ENCODE measurements at regions not wholly inside any gene's neighbourhood (a gene's known extent, or its start where the extent isn't known, plus 50 kb on each side); places are given as distances from the start of the nearest gene placed in this dataset.
A peak's percentile ranks its signal among the peaks of the same experiment; 100 is the strongest.

GRCh38 chr5:168172760-168173223 is 118.7 kb upstream of the WWC1 start:
- no peak overlapping the region for H3K4me3 ChIP-seq (ENCODE audit: low read depth, low read length)
- no peaks in the 10 kb centered on the region for H3K36me3 ChIP-seq
- no peaks in the 10 kb centered on the region for H3K9me3 ChIP-seq
- H3K4me1 ChIP-seq, result no peaks in the 10 kb centered on the region
- TF ChIP-seq CTCF (IDR thresholded peaks at IDR 0.05; ENCODE audit: low read depth, low read length), result no peak
- no peak for DNase-seq
- no peaks in the 10 kb centered on the region for H3K27me3 ChIP-seq

- Histone ChIP-seq H3K9me3 (no peaks in the 10 kb centered on the region), H3K27me3 (no peaks in the 10 kb centered on the region), H3K4me3 (ENCODE audit: low read depth, low read length) (no peak overlapping the region), H3K4me1 (peaks cover 9% of the 10 kb centered on the region), H3K36me3 (no peaks in the 10 kb centered on the region)
- DNase-seq, result no peak
- TF ChIP-seq CTCF (IDR thresholded peaks at IDR 0.05; ENCODE audit: low read depth, low read length), result no peak
These were observed 117.1 kb upstream of the WWC1 start for GRCh38 chr5:168174376-168174775.

- H3K36me3 ChIP-seq, result no peaks in the 10 kb centered on the region
- DNase-seq, result no peak
- no peaks in the 10 kb centered on the region for H3K9me3 ChIP-seq
- no peak overlapping the region for H3K4me3 ChIP-seq (ENCODE audit: low read depth, low read length)
- peaks cover 9% of the 10 kb centered on the region for H3K4me1 ChIP-seq
- TF ChIP-seq CTCF (IDR thresholded peaks at IDR 0.05; ENCODE audit: low read depth, low read length), result no peak
- H3K27me3 ChIP-seq, result no peaks in the 10 kb centered on the region
These were observed 115.2 kb upstream of the WWC1 start for GRCh38 chr5:168176251-168176650.

GRCh38 chr5:168176941-168177340 is 114.5 kb upstream of the WWC1 start:
- Histone ChIP-seq H3K9me3 (no peaks in the 10 kb centered on the region), H3K4me3 (ENCODE audit: low read depth, low read length) (no peak overlapping the region), H3K27me3 (no peaks in the 10 kb centered on the region), H3K36me3 (no peaks in the 10 kb centered on the region), H3K4me1 (peaks cover 9% of the 10 kb centered on the region)
- DNase-seq, result no peak
- no peak for TF ChIP-seq CTCF (IDR thresholded peaks at IDR 0.05; ENCODE audit: low read depth, low read length)

GRCh38 chr5:168177831-168178450 is 113.5 kb upstream of the WWC1 start:
- no peak overlapping the region for H3K4me3 ChIP-seq (ENCODE audit: low read depth, low read length)
- peaks cover 9% of the 10 kb centered on the region for H3K4me1 ChIP-seq
- DNase-seq, result peak; percentile 83
- no peaks in the 10 kb centered on the region for H3K36me3 ChIP-seq
- H3K9me3 ChIP-seq, result no peaks in the 10 kb centered on the region
- TF ChIP-seq CTCF (IDR thresholded peaks at IDR 0.05; ENCODE audit: low read depth, low read length), result peak; percentile 66
- H3K27me3 ChIP-seq, result no peaks in the 10 kb centered on the region

- Histone ChIP-seq H3K4me1 (peaks cover 9% of the 10 kb centered on the region), H3K9me3 (no peaks in the 10 kb centered on the region), H3K4me3 (ENCODE audit: low read depth, low read length) (no peak overlapping the region), H3K27me3 (no peaks in the 10 kb centered on the region), H3K36me3 (no peaks in the 10 kb centered on the region)
- no peak for TF ChIP-seq CTCF (IDR thresholded peaks at IDR 0.05; ENCODE audit: low read depth, low read length)
- DNase-seq, result no peak
These were observed 112.3 kb upstream of the WWC1 start for GRCh38 chr5:168179192-168179593.

All from BE2C (cell line).